HEK293T (cell line): ENCODE measurements at regions not wholly inside any gene's neighbourhood (a gene's known extent, or its start where the extent isn't known, plus 50 kb on each side); places are given as distances from the start of the nearest gene placed in this dataset.
A peak's percentile ranks its signal among the peaks of the same experiment; 100 is the strongest.

Experiments used
- CTCF ChIA-PET: fragments of 350-600 bp; formaldehyde crosslinking; extraction: SDS; loops from one replicate; lab custom pipeline; 2021; ENCODE audit warnings: antibody characterized with exemption, inconsistent platforms; lab: Yijun Ruan, JAX
- POLR2A ChIA-PET: fragments of 350-600 bp; formaldehyde crosslinking; extraction: SDS; loops from one replicate; lab custom pipeline; 2020; ENCODE audit warnings: antibody characterized with exemption, inconsistent platforms; lab: Yijun Ruan, JAX
- DNase-seq: peaks from one replicate; pipeline ENCODE4 v3.0.0; 2012; ENCODE audit warnings: mixed read lengths; ENCODE audit errors: extremely low spot score
- ARNT ChIP-seq: fragments of 450-650 bp; IDR thresholded peaks from 2 replicates; pipeline ENCODE4 v1.6.1; 2017; ENCODE audit warnings: mild to moderate bottlenecking
- BHLHE40 ChIP-seq: fragments of 450-650 bp; IDR thresholded peaks from 2 replicates; pipeline ENCODE4 v1.6.1; 2016; ENCODE audit warnings: mild to moderate bottlenecking, moderate library complexity, borderline replicate concordance
- CTBP1 ChIP-seq: fragments of 450-650 bp; IDR thresholded peaks from 2 replicates; pipeline ENCODE4 v1.6.1; 2016; ENCODE audit warnings: borderline replicate concordance
- ELF4 ChIP-seq: fragments of 450-650 bp; IDR thresholded peaks from 2 replicates; pipeline ENCODE4 v1.6.1; 2017; ENCODE audit warnings: antibody characterized with exemption
- FOXA1 ChIP-seq: fragments of 450-650 bp; IDR thresholded peaks from 2 replicates; pipeline ENCODE4 v1.6.1; 2016; ENCODE audit warnings: mild to moderate bottlenecking
- FOXK2 ChIP-seq: fragments of 450-650 bp; IDR thresholded peaks from 2 replicates; pipeline ENCODE4 v1.6.1; 2016; ENCODE audit warnings: mild to moderate bottlenecking
- FOXM1 ChIP-seq: fragments of 450-650 bp; IDR thresholded peaks from 2 replicates; pipeline ENCODE4 v1.6.1; 2017; ENCODE audit warnings: mild to moderate bottlenecking, borderline replicate concordance
- HDGF ChIP-seq: fragments of 450-650 bp; IDR thresholded peaks from 2 replicates; pipeline ENCODE4 v1.6.1; 2017; ENCODE audit warnings: antibody characterized with exemption, borderline replicate concordance
- L3MBTL2 ChIP-seq: fragments of 450-650 bp; conservative IDR thresholded peaks from 2 replicates; pipeline ENCODE4 v1.6.1; 2016; ENCODE audit warnings: mild to moderate bottlenecking
- LEF1 ChIP-seq: fragments of 450-650 bp; IDR thresholded peaks from 2 replicates; pipeline ENCODE4 v1.6.1; 2017; ENCODE audit warnings: mild to moderate bottlenecking, borderline replicate concordance
- NFRKB ChIP-seq: fragments of 450-650 bp; IDR thresholded peaks from 2 replicates; pipeline ENCODE4 v1.6.1; 2016; ENCODE audit warnings: mild to moderate bottlenecking, moderate library complexity
- SP1 ChIP-seq: fragments of 450-650 bp; IDR thresholded peaks from 2 replicates; pipeline ENCODE4 v1.6.1; 2017
- SUZ12 ChIP-seq: fragments of 450-650 bp; IDR thresholded peaks from 2 replicates; pipeline ENCODE4 v1.6.1; 2016; ENCODE audit warnings: mild to moderate bottlenecking
- TARDBP ChIP-seq: fragments of 450-650 bp; IDR thresholded peaks from 2 replicates; pipeline ENCODE4 v1.6.1; 2016
- ZNF384 ChIP-seq: fragments of 450-650 bp; IDR thresholded peaks from 2 replicates; pipeline ENCODE4 v1.6.1; 2016
- TF ChIP-seq, protein P1 (sequence below): fragments of 450-650 bp; IDR thresholded peaks from 2 replicates; pipeline ENCODE4 v1.6.1; 2016

GRCh38 chr2:164335128-164335527 lies 286.2 kb downstream of the GRB14 start:
- CTCF ChIA-PET = no interaction called here
- no peak for DNase-seq
- no peak for TF ChIP-seq L3MBTL2
- TF ChIP-seq SUZ12 = no peak
- TF ChIP-seq SP1 = no peak
- TF ChIP-seq BHLHE40 = no peak
- TF ChIP-seq, protein P1, sequence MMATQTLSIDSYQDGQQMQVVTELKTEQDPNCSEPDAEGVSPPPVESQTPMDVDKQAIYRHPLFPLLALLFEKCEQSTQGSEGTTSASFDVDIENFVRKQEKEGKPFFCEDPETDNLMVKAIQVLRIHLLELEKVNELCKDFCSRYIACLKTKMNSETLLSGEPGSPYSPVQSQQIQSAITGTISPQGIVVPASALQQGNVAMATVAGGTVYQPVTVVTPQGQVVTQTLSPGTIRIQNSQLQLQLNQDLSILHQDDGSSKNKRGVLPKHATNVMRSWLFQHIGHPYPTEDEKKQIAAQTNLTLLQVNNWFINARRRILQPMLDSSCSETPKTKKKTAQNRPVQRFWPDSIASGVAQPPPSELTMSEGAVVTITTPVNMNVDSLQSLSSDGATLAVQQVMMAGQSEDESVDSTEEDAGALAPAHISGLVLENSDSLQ = no peak
- no peak for TF ChIP-seq FOXK2
- TF ChIP-seq HDGF = no peak
- no peak for TF ChIP-seq ARNT
- TF ChIP-seq ZNF384 = no peak
- TF ChIP-seq TARDBP = no peak
- TF ChIP-seq NFRKB = no peak
- no peak for TF ChIP-seq FOXM1
- POLR2A ChIA-PET = no interaction called here

DNA sequence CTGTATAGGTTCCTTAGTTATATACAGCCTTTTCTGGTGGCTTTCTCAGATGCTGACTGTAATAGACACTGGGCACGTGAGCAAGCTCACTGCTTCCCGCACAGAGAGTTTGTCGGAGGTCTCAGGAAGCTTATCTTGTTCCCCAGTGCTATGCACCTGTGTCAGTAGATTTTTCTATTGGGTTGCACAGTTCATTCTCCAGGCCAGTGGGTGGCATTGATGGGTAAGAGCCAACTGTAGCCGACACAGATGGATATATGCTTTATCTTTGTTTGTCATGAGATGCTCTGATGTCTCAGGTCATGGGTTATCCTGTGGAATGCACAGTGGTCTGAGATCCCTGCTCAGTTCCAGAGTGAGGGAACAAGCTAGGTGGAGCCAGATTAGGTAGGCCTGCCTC lies 293.0 kb downstream of the GRB14 start:
- ChIA-PET CTCF (no interaction called here), POLR2A (no interaction called here)
- no peak for DNase-seq
- no peak for TF ChIP-seq HDGF
- TF ChIP-seq CTBP1 = no peak
- TF ChIP-seq SP1 = no peak
- no peak for TF ChIP-seq NFRKB
- TF ChIP-seq FOXM1 = no peak
- TF ChIP-seq SUZ12 = no peak
- no peak for TF ChIP-seq ZNF384
- TF ChIP-seq ELF4 = no peak
- no peak for TF ChIP-seq LEF1
- TF ChIP-seq, protein P1 = no peak
- no peak for TF ChIP-seq L3MBTL2
- no peak for TF ChIP-seq FOXK2
- TF ChIP-seq BHLHE40 = no peak

GRCh38 chr2:164323978-164324377 lies 297.3 kb downstream of the GRB14 start:
- DNase-seq = no peak
- POLR2A ChIA-PET = no interaction called here
- CTCF ChIA-PET = no interaction called here
- no peak for TF ChIP-seq FOXM1
- TF ChIP-seq TARDBP = no peak
- TF ChIP-seq, protein P1 = no peak
- no peak for TF ChIP-seq ZNF384
- TF ChIP-seq ELF4 = no peak
- no peak for TF ChIP-seq FOXA1

- TF ChIP-seq L3MBTL2 (no peak), FOXK2 (no peak), SP1 (no peak), HDGF (no peak), CTBP1 (no peak), NFRKB (no peak), ELF4 (no peak), BHLHE40 (no peak), ZNF384 (no peak), FOXM1 (no peak), FOXA1 (no peak), TARDBP (no peak), ARNT (no peak), SUZ12 (no peak), LEF1 (no peak)
- TF ChIP-seq, protein P1 = no peak
- DNase-seq = peak; percentile 13
- ChIA-PET CTCF (interaction anchor here (0.6 to 0.7 kb wide), 2 partner anchors 251 to 1158 kb away, joined by 3 to 6 read pairs; no protein-coding TSS in a partner anchor), POLR2A (no interaction called here)
Measured at GRCh38 chr2:164314148-164314547, 307.1 kb downstream of the GRB14 start.

DNA sequence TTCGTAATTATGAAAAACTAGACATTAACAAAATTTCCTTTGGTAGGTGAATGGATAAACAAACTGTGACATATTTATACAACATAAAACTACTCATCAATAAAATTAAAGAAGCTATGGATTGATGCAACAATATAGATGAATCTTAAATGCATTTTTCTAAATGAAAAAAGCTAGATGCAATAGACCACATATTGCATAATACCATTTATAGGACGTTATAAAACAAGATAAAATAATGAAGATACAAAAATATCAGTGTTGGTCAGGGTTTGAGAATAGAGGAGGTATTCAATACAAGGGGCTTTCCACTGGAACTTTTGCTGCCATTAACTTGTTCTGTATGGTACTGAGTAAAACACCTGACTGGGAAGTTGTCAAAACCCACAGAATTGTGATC lies 314.4 kb downstream of the GRB14 start:
- TF ChIP-seq BHLHE40 = no peak
- TF ChIP-seq CTBP1 = no peak
- TF ChIP-seq FOXM1 = no peak
- TF ChIP-seq ARNT = no peak
- TF ChIP-seq SP1 = no peak
- no peak for TF ChIP-seq FOXK2
- TF ChIP-seq ELF4 = no peak
- no peak for TF ChIP-seq TARDBP
- TF ChIP-seq L3MBTL2 = no peak
- TF ChIP-seq, protein P1 = no peak
- no peak for TF ChIP-seq NFRKB
- no peak for TF ChIP-seq SUZ12
- no peak for TF ChIP-seq HDGF
- CTCF ChIA-PET = no interaction called here
- no peak for DNase-seq
- POLR2A ChIA-PET = no interaction called here

DNA sequence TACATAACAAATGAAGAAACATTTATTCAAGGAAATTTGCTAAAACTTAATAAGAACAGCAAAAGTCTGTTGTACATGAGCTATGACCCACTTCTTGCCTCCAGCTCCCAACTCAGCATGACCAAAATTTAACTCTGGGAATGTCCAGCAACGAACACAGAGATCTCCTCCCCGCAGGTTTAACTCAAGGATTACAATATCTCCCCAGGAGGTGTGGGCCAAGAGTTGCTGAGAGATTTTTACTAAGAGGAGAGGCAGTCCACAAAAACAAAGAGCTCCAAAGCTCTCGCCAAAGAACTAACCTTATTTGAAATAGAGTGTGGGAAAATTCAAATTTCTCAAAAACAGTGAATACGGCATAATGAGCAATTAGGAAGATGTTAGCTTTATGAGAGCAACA lies 318.5 kb downstream of the GRB14 start:
- ChIA-PET CTCF (no interaction called here), POLR2A (no interaction called here)
- no peak for TF ChIP-seq SP1
- no peak for TF ChIP-seq CTBP1
- TF ChIP-seq LEF1 = no peak
- no peak for TF ChIP-seq TARDBP
- TF ChIP-seq, protein P1 = no peak
- no peak for TF ChIP-seq BHLHE40
- TF ChIP-seq ZNF384 = no peak
- no peak for TF ChIP-seq FOXK2
- no peak for TF ChIP-seq HDGF
- TF ChIP-seq L3MBTL2 = no peak
- no peak for TF ChIP-seq NFRKB
- TF ChIP-seq ELF4 = no peak
- no peak for TF ChIP-seq ARNT
- TF ChIP-seq FOXM1 = no peak
- TF ChIP-seq FOXA1 = no peak
- no peak for TF ChIP-seq SUZ12
- DNase-seq = no peak
